GM19351 (cell line): ENCODE measurements at regions not wholly inside any gene's neighbourhood (a gene's known extent, or its start where the extent isn't known, plus 50 kb on each side); places are given as distances from the start of the nearest gene placed in this dataset.
"Not testable (repeated sequence)": the region's sequence is repeated elsewhere in the genome, so short reads cannot be mapped to it uniquely, and the experiment has no call there.

Experiments
- ATAC-seq: cut with Tn5 transposase; IDR thresholded peaks from one replicate; pipeline ENCODE4 v1.9.1; 2021; ENCODE audit warnings: mild to moderate bottlenecking, moderate library complexity; ENCODE audit not compliant: unreplicated experiment

DNA sequence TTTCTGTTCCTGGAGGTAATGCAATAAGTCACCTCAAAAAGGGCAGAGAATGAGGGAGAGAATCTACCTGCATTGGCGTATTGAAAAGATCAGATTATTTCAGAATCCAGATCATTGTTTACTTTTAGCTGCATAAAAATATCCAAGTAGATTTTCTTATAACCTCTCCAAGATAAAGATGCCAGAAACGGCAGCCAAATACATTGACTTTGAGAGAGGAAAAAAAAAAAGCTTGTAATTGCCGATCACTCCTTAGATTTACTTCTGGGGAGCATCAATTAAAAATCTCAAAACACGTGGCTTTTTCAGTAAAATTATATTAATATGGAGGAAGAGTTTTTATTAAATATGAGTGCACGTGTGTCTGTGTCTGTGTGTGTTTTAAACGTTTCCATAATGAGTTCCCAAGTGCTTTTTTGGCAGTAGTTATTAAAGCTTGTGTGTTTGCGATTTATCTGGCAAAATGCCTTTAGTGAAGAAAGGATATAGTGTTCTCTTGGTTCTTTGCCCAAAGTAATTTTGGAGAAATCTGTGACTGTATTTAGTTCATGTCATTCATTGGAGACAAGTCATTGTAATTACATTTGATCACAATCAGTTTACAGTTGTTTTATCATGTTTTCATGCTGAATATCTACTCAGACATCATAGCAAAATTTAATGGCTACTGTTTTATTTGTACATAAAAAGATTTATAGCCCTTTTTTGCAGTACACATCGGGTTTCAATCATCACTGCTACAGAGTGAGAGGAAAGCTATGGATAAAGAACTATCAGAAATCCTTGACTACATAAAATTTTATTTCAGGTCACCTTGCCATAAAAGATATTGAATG, 176.1 kb downstream of the TM9SF2 start:
- ATAC-seq: no peak

DNA sequence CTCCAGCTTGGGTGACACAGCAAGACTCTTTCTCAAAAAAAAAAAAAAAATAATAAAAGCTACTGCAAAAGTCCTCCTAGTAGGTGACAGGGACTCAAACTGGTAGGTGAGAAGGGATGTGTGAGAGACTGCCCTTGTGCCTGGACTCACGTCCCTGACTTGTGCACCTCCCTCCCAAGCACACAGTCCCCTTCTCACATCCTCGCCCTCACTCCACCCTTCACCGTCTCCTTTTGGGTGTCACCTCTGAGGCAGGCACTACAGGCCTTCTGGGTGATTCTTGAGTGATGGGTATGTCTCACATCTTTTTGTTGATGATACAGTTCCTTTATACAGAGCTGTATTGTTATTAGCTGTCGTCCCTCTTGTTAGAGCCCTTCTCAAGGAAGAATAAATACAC, 170.5 kb downstream of the TM9SF2 start:
- no peak for ATAC-seq

DNA sequence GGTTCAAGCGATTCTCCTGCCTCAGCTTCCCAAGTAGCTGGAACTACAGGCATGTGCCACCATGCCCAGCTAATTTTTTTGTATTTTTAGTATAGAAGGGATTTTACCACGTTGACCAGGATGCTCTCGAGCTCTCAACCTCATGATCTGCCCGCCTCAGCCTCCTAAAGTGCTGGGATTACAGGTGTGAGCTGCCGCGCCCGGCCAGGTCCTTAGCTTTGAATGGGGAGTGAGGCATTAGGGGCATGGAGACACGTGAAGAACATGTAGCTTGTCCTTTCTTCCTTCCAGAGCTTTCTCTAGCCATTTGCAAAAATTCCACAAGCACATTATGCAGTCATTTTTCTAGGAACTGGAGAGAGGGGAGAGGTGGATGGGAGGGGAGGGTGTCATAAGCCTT, 167.8 kb downstream of the TM9SF2 start:
- not testable (repeated sequence) for ATAC-seq

DNA sequence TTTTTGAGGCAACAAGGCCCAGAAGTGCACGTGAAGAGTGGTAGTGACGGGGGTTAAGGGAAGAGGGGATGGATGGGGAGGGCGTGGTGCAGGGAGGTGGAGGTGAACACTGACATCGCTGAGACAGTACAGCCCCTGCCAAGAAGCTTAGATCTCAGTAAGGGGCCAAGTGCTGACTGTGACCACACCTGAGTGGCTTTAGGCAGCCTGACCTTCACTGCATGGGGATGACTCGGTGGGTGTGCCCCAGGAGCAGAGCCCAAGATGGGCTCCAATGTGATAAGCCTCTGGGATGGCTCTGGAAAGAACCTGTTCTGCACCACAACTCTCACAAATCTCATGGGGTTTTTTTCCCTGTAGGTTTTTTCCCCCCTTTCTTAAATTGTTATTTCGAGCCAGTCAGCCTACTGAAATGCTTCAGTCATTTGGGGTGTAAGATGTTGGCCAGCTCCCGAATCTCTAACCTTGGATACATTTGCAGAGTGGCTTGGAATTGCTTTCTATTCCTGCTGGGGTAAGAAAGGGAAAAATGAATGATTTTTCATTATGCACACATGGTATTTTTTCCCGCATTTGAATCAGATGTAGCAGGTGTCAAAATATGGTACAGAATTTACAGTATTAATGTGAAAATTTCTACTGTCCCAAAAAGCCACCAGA, 165.0 kb downstream of the TM9SF2 start:
- ATAC-seq: no peak

DNA sequence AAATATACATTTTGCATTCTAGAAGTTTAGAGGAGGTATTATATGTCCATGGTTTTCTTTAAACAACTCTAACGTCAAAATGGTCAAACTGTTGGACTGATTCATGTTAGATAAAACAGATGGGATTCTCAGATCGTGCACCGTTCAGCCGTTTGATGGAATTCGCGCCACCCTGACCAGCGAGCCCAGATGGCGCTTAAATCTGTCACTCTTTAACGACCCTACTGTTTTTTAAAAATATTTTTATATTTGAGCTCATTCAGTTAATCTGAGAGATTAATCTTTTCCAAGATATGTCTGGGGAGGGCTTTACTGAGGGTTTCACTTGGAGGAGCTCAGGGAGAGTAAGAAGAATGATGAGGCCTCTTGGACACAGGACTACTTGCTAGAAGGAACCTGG, 164.4 kb downstream of the TM9SF2 start:
- ATAC-seq: no peak

DNA sequence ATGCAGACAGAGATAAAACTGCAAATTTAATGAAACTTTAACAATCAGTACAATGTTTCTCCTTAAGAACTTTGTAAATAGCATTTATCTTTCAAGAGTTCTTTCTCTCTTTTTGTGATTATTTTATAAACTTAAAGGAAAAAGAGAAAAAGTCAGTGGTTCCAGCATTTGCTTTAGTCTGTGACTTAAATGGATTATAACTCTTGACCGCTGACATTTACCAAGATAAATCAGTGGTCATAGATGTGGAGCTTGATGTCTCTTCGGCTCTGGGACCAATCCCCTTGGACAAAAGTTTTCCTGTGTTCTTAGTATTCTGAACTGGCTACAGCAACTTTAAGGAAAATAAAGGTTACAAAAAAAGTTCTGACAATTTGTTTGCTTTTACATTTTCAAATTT, 162.6 kb downstream of the TM9SF2 start:
- ATAC-seq: no peak

DNA sequence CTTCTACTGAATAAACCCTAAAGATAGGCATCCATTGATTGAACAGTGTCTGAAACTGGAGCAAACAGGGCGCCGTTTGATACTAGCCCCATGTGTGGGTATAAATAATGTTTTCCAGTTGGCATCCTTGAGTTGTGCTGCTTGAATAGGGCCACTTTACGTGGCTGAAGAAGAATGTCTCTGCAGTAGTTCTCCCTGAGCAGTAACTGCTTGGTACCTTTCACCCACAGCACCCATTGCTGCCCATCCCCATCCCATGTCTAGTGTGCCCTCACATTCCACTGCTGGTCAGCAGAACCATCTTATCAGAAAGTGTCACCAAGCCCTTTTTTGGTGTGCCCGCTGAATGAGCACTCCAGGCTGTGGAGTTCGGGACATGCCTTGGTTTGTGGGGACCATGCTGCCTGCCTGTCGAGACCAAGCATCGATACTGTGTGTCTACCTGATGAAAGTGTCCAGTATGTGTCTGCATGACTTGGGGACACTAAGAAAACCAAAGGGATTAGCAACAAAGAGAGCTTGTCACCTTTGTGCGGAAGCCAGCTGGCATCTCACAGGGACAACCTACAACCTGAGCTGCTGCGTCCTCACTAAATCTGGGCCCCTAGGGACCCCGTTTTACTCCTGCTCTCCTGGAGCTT, 162.0 kb downstream of the TM9SF2 start:
- no peak for ATAC-seq

DNA sequence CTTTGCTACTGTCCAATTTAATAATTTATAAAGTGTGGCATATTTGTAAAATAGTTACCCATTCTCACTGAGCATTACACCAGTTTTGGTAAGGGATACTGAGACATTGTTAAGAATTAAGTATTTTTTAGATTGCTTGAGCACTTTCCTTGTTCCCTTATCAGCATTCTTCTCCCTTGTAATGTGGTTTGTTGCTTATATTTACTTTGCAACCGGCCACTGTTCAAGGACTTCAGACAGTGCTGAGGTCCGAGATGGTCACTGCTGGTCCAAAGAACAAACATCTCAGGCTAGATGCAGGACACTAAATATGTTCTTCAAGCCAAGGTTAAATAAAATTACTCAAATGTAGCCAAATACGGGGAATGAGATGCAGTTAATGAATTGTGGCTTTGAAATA, 161.4 kb downstream of the TM9SF2 start:
- ATAC-seq: no peak

DNA sequence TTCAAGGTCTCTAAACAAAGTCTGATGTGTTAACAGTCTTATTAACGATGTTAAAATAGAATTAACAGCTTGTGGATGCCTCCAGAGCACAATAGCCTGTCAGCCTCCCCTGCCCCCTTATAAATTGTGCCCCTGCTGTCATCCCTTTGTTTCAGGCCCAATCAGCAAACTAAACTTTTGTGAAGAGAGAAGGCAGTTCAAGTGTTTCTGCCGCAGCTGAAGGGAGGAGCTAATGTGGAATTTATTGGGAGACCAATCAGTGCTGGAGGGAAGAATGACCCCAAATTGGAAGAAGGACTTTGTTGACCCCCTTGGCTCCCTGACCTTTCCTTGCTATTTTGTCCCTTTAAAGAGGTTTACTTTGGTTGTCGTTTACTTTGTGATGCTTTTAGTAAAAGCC, 160.5 kb downstream of the TM9SF2 start:
- ATAC-seq: no peak

DNA sequence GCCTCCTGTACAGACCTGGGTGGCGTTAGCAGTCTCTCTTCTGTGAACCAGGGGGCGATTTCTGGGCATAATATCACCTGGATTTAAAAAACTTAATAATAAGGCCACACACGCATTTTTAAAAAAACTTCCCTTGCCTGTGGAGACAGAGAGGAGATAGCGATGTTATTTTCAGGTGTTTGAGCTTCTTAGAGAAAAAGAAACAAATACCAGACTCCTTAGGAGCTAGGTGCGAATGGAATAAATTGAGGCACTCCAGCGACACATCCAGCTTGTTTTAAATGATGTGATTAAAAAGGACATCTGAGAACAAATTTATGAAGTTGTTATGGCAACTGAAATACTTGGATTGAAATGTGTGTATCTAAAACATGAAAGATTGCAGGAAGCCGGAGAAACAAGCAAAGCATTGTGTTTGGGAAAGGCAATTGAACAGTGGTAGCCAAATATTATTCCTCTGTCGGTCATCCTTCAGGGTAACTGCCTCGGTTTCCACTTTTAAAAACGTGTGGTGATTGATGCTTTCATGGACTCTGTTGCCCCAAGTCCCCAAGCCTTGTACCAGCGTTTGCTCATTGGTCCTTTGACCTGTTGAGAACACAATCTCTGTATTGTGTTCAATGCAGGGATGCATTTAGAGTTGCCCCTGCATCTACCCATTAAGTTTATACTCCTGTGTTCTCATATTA, 158.7 kb downstream of the TM9SF2 start:
- ATAC-seq: no peak

DNA sequence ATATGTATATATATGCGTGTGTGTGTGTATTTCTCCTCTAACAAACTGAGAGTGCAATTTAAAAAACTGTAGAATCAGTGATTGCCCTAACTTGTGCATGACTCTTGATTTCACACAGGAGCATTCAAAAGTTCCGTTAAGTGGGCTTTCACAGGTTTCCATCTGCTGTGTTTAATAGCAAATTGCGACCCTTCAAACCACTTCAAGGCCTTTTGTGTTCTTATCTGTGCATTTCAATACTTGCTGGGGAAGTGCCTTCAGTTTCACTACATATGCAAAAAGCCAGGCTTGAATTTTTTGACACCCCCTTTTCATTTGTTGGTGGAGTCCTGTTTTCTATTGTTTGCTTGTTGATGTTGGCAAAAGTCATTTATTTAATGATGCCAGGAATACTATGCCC, 158.0 kb downstream of the TM9SF2 start:
- no peak for ATAC-seq

DNA sequence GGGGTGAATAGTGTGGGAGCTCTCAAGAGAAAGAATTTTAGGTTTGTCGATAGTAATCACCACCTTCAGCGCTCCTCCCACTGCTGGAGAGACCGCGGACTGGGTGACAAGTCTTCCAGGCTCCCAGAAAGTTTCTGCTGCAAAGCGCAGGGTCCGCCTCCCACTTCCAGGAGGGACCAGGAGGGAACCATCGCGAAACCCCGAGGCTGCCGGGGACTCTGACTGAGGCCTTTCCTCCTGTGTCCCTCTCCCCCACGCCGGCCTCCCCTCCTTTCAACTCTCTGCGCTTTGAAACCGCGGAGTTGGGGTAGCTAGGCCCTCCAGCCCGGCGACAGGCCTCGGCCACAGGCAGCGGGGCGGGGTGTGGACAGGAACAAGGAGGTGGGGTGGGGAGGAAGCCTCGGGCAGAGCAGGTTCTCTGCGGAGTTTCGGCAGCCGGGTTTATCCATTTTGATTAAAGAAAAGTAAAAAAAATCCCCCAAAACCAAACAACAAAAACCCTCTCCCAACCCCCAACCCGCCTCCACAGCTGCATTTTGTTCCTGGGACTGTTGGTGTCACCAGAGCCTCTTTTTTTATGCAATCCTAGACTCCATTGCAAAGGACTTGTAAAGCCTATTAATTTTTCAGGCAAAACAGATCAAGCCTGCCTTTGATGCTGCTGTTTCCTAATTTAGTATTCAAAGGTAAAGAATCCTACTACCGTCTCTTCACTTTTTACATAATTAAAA, 157.2 kb downstream of the TM9SF2 start:
- peak; percentile 39 for ATAC-seq

DNA sequence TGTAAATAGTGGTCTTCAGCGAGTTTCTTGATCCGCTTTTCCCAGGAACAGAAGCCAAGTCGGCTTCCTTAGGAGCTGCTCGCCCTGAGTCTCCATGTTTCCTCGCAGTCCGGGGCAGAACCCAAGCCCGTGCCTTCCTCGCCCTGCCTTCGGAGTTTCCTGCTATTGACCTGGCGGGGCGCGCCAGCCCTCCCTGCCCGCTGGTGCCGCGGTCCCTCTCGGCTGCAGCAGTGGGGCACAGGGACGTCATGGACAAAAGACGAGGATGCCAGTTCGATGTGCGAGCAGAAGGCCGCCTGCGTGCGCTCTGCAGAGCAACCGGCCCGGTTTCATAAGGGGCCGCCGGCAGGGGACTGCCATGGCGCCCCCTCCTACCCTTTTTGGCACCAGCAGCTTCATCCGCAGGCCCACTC, 156.6 kb downstream of the TM9SF2 start:
- peak; percentile 12 for ATAC-seq

DNA sequence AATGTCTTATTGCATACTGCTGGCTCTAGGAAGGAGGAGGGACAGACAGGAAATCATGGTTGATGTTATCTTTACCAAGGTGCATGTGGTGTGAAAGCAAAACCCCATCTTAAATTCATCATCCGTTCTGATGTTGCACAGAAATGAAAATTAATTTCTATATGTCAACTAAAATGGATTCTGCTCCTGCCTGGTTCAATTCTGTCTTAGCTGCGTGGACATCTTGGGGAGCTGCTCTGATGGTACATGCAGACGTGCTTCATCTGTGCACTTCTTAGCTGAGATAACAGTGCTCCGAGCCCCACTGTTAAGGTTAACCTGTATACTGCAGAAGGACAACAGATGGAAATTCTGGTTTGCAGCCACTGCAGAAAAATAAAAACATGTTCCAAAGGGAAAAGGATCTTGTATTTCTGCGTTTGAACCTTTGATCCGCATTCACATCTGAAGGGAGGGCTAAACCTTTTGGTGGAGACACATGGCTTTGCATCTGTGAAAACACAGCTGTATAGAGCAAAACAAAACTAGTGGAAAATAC, 155.6 kb downstream of the TM9SF2 start:
- ATAC-seq: no peak

DNA sequence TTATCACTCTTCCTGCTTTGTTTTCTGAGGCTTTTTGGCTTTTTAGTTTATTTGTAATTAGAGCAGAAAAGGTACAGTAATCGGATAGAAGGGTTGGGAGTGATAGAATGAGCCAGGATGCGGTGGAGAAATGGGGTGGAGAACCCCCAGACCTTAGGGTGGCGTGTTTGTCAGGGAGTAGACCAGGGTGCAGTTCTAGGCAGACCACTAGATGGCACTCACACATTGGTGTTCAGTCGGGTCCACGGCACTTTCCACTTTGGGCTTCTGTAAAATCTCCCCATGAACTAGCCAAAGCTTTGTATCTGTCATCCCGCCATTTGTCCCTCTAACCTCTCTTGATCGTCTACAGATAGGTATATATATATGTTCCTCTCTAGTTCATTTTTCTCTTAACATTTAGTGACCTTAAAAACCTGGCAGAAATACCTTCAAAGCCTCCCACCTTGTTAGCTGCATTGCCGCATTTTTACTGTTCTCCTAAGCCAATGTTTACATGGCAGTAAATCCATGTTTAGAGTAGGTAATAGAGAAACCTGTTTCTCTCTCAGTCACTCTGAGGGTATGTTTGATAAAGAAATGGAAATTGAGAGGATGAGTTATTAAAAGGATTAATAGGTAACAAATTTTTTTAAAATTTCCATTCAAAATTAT, 154.9 kb downstream of the TM9SF2 start:
- ATAC-seq: peak; percentile 70

DNA sequence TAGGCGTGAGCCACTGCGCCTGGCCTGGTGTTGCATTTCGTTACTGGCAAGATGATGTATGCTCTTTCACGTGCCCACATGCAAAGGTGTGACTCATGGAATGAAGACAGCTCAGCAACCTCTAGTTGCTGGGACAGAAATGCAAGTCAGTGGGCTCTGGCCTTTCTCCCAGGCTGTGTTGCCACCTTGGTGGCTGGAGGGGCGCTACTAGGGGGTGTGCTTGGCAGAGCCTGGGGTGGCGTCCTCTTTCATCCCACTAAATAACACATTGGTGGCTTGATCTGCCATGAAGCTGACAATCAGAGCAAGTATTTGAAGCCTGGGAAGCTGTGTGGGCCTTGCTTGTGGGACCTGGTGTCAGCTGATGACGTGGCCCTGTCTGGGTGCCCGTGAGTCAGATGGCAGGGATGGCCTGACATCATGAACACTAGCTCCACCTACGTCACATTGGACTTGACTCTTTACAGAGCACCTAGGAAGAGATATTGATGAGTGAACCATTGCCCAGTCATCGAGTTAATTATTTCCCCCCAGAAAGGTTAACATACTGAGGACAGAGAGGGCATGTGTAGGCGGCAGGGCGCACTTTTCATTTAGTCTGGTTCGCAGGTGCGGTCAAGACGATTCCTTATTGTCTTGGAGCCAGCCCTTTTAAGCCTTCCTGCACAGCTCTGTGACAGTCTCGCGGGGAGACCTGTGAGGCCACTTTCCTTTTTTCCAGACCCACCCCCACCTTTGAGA, 154.2 kb downstream of the TM9SF2 start:
- no peak for ATAC-seq

DNA sequence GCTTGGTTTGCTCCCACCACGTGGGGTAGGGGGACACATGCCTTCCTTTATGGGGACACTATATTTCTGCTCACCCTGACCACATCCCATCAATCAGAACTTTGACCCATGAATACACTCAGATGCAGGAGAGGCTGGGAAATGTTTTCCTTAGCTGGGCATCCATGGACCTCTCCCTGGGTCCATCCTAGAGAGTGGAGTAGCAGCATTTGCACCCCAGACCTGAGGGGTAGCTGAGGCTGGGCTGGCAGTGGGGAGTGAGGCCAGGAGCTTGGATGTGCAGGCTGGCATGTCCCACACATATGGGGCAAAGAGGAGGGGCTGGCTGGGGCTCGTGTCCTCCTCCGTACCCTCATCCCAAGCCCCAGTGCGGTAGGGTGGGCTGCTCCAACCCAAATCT, 152.8 kb downstream of the TM9SF2 start:
- ATAC-seq: no peak

DNA sequence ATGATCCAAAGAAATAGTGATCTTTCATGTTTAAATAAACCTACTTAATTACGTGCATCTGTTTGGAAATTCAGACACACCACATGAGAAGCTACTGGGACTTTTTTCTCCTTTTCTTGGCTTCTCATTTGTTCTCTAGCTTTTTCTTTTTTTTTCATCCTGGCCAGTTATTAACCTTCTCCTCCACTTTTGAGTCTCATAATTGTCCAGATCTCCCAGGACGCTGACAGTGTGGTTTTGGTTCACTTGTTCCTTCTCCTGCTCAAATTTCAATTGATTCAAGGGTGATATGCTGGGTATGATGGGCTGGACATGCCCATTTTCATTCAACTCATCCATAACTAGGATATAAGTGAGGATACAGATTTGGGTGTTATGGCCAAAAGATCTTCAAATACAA, 152.3 kb downstream of the TM9SF2 start:
- no peak for ATAC-seq

DNA sequence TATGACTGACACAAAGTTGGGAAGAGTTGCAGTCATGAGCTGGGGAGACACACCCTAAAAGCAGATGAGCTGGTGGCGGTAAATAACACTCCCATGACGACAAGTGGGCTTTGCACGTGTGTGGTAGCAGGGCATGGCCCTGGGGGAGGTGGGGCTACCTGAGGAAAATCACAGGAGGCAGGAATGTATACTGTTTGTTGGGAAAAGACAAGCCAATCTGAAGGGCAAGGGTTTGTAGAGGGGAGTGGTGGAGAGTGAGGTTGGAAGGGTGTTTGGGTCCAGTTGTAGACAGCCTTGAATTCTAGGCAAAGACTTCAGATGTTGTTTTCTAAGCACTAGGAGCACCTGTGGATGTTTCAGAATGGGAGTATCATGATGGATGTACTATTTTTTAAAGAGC, 151.6 kb downstream of the TM9SF2 start:
- ATAC-seq: no peak
